A673 (cell line): ENCODE measurements at regions not wholly inside any gene's neighbourhood (a gene's known extent, or its start where the extent isn't known, plus 50 kb on each side); places are given as distances from the start of the nearest gene placed in this dataset.

ENCODE experiments used
- EZH2 ChIP-seq: fragments of 200-600 bp; sonication (generic); IDR thresholded peaks from 2 replicates; pipeline ENCODE4 v1.6.1; 2017; ENCODE audit warnings: borderline replicate concordance, low read depth, mild to moderate bottlenecking, mixed read lengths, antibody characterized with exemption, low read length; ENCODE audit not compliant: poor library complexity, severe bottlenecking
- TF ChIP-seq, protein P1 (sequence below): fragments of 300-800, 200-600 bp; sonication (generic); conservative IDR thresholded peaks from 2 replicates; pipeline ENCODE4 v1.5.1; 2017; ENCODE audit warnings: low read depth, mild to moderate bottlenecking, antibody characterized with exemption, low read length, moderate library complexity, mixed read lengths

DNA sequence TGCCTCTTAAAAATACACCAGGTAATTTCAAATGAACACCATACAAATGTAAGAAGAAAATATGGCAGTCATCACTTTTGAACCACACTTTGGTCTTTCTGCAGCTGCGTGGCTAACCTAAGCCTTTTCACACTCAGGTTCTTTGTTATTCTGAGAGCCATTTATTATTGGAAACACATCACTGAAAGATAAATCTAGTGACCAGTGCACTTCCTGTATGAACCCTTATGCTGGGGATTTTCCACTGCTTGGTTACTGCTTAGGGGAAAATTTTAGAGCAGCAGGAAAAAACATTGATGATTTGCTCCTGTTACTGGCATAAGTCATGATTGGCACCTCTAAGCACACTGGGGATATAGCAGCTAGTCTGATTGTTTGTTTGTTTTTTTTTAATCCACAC, 58.6 kb upstream of the RANBP3L start:
- TF ChIP-seq, protein P1, sequence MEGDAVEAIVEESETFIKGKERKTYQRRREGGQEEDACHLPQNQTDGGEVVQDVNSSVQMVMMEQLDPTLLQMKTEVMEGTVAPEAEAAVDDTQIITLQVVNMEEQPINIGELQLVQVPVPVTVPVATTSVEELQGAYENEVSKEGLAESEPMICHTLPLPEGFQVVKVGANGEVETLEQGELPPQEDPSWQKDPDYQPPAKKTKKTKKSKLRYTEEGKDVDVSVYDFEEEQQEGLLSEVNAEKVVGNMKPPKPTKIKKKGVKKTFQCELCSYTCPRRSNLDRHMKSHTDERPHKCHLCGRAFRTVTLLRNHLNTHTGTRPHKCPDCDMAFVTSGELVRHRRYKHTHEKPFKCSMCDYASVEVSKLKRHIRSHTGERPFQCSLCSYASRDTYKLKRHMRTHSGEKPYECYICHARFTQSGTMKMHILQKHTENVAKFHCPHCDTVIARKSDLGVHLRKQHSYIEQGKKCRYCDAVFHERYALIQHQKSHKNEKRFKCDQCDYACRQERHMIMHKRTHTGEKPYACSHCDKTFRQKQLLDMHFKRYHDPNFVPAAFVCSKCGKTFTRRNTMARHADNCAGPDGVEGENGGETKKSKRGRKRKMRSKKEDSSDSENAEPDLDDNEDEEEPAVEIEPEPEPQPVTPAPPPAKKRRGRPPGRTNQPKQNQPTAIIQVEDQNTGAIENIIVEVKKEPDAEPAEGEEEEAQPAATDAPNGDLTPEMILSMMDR = no peak
- TF ChIP-seq EZH2 = no peak
